Thyroid gland (tissue), 4 donors: ENCODE measurements at regions not wholly inside any gene's neighbourhood (a gene's known extent, or its start where the extent isn't known, plus 50 kb on each side); places are given as distances from the start of the nearest gene placed in this dataset.

ENCODE experiments used
- POLR2A ChIP-seq, 2 donors: fragments of 450-650 bp; IDR thresholded peaks; one replicate each; pipeline ENCODE4 v1.6.1; 2017; ENCODE audit warnings: antibody characterized with exemption in 2 of 2, mild to moderate bottlenecking in 2 of 2, moderate library complexity in 1 of 2
- TF ChIP-seq, protein P1 (sequence below), 6 experiments: fragments of 200-600 bp in 3 of 6; fragments of 450-650 bp in 3 of 6; sonication (generic) in 3 of 6; IDR thresholded peaks; one replicate each; pipeline ENCODE4 v1.5.1; 2016 to 2019; ENCODE audit warnings: antibody characterized with exemption in 6 of 6, mild to moderate bottlenecking in 2 of 6, inconsistent platforms in 1 of 6, moderate library complexity in 1 of 6

DNA sequence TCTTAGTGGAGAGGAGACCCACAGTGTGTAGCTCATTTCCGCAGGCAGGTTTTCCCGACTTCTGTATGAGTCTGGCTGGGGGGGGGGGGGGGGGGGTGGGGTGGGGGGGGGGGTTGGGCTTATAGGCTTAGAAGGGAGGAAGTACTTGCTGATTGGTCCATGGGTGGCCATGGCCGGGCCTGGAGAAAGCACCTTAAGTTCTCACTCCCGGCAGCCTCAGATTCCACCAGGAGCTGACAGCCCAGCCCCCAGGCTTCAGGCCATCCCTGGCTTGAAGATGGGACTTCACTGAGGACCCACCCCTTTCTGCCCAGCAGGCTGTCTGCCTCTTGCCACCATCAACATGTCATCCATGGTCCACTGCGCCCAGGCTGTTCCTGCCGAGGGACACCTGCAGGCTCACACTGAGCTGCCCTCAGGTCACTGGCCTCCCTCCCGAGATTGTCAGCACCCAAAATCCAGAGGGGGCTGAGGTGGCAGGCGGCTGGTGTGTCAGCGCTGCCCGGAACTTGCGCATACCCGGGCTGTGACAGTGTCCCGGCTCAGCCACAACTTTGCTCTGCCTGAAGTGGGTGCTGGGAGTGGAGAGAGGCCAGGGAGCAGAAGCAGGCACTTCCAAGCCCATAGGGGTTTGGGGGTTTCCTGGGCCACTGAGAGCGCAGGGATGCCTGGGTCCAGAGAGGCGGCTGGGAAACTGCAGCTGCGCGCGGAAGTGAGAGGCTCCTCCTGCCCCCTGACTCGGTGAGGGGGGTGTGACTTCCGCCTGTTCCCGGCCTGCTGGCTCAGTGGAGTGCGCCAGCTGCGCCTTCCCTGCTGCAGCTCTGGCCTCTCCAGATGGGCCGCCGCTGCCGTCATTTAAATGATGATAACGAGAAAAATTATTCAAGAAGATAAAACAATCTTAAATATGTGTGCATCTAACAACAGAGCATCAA, 256.1 kb downstream of the RPRM start:
- TF ChIP-seq POLR2A (IDR thresholded peaks at IDR 0.05), result no peak
- TF ChIP-seq, protein P1, sequence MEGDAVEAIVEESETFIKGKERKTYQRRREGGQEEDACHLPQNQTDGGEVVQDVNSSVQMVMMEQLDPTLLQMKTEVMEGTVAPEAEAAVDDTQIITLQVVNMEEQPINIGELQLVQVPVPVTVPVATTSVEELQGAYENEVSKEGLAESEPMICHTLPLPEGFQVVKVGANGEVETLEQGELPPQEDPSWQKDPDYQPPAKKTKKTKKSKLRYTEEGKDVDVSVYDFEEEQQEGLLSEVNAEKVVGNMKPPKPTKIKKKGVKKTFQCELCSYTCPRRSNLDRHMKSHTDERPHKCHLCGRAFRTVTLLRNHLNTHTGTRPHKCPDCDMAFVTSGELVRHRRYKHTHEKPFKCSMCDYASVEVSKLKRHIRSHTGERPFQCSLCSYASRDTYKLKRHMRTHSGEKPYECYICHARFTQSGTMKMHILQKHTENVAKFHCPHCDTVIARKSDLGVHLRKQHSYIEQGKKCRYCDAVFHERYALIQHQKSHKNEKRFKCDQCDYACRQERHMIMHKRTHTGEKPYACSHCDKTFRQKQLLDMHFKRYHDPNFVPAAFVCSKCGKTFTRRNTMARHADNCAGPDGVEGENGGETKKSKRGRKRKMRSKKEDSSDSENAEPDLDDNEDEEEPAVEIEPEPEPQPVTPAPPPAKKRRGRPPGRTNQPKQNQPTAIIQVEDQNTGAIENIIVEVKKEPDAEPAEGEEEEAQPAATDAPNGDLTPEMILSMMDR (IDR thresholded peaks at IDR 0.05), result no peak
